SK-N-SH treated with all-trans-retinoic acid at 6 μM for 48 hours (cell line): ENCODE measurements at regions not wholly inside any gene's neighbourhood (a gene's known extent, or its start where the extent isn't known, plus 50 kb on each side); places are given as distances from the start of the nearest gene placed in this dataset.

Experiments used
- ATAC-seq: fragments of 200-7000 bp; cut with Tn5 transposase; 3 replicates; pipeline ENCODE4 v1.9.1; 2020; ENCODE audit warnings: mild to moderate bottlenecking, moderate library complexity
- ARNTL ChIP-seq: fragments of 450-650 bp; formaldehyde crosslinking; IDR thresholded peaks from 2 replicates; pipeline ENCODE4 v1.5.0; 2020; ENCODE audit warnings: low read depth, mild to moderate bottlenecking, moderate library complexity, borderline replicate concordance
- BACH2 ChIP-seq: fragments of 250-450 bp; sonication (Bioruptor Pico); IDR thresholded peaks from 2 replicates; pipeline ENCODE4 v1.9.0; 2021; ENCODE audit warnings: mild to moderate bottlenecking, borderline replicate concordance
- CREB5 ChIP-seq: fragments of 250-450 bp; sonication (Bioruptor Pico); IDR thresholded peaks from 2 replicates; pipeline ENCODE4 v1.5.1; 2020; ENCODE audit warnings: low read depth, mild to moderate bottlenecking, moderate library complexity
- ESRRG ChIP-seq: fragments of 250-450 bp; sonication (Bioruptor Pico); IDR thresholded peaks from 2 replicates; pipeline ENCODE4 v1.6.1; 2021; ENCODE audit warnings: mild to moderate bottlenecking
- GLIS3 ChIP-seq: fragments of 250-450 bp; sonication (Bioruptor Pico); IDR thresholded peaks from 2 replicates; pipeline ENCODE4 v1.5.0; 2020; ENCODE audit warnings: mild to moderate bottlenecking, moderate library complexity
- ISL1 ChIP-seq: fragments of 250-450 bp; sonication (Bioruptor Pico); IDR thresholded peaks from 2 replicates; pipeline ENCODE4 v2.1.2; 2022; ENCODE audit warnings: mild to moderate bottlenecking, moderate library complexity
- OSR1 ChIP-seq: fragments of 250-450 bp; sonication (Bioruptor Pico); IDR thresholded peaks from 2 replicates; pipeline ENCODE4 v1.8.0; 2022; ENCODE audit warnings: moderate library complexity, mild to moderate bottlenecking, inconsistent platforms
- PATZ1 ChIP-seq: fragments of 250-450 bp; sonication (Bioruptor Pico); IDR thresholded peaks from 2 replicates; pipeline ENCODE4 v1.8.0; 2020; ENCODE audit warnings: mild to moderate bottlenecking, moderate library complexity, borderline replicate concordance
- PPARA ChIP-seq: fragments of 250-450 bp; sonication (Bioruptor Pico); IDR thresholded peaks from 2 replicates; pipeline ENCODE4 v1.5.0; 2020; ENCODE audit warnings: mild to moderate bottlenecking, borderline replicate concordance
- RARB ChIP-seq: fragments of 250-450 bp; sonication (Bioruptor Pico); IDR thresholded peaks from 2 replicates; pipeline ENCODE4 v1.8.0; 2021; ENCODE audit warnings: mild to moderate bottlenecking, moderate library complexity
- SNAI2 ChIP-seq: fragments of 250-450 bp; sonication (Bioruptor Pico); IDR thresholded peaks from 2 replicates; pipeline ENCODE4 v1.5.0; 2020; ENCODE audit warnings: mild to moderate bottlenecking, moderate library complexity
- TOX ChIP-seq: fragments of 250-450 bp; sonication (Bioruptor Pico); IDR thresholded peaks from 2 replicates; pipeline ENCODE4 v1.8.0; 2021; ENCODE audit warnings: mild to moderate bottlenecking, moderate library complexity, borderline replicate concordance
- ZC3H10 ChIP-seq: fragments of 250-450 bp; sonication (Bioruptor Pico); IDR thresholded peaks from 2 replicates; pipeline ENCODE4 v1.5.1; 2021; ENCODE audit warnings: mild to moderate bottlenecking, moderate library complexity
- ZFP3 ChIP-seq: fragments of 250-450 bp; sonication (Bioruptor Pico); IDR thresholded peaks from 2 replicates; pipeline ENCODE4 v1.5.0; 2020; ENCODE audit warnings: mild to moderate bottlenecking, moderate library complexity
- ZFP30 ChIP-seq: fragments of 450-650 bp; formaldehyde crosslinking; IDR thresholded peaks from 2 replicates; pipeline ENCODE4 v1.5.0; 2022; ENCODE audit warnings: mild to moderate bottlenecking, moderate library complexity
- ZNF565 ChIP-seq: fragments of 450-650 bp; formaldehyde crosslinking; conservative IDR thresholded peaks from 2 replicates; pipeline ENCODE4 v1.5.0; 2020; ENCODE audit warnings: low read depth, mild to moderate bottlenecking, moderate library complexity
- ZNF70 ChIP-seq: fragments of 450-650 bp; formaldehyde crosslinking; IDR thresholded peaks from 2 replicates; pipeline ENCODE4 v1.5.0; 2020; ENCODE audit warnings: mild to moderate bottlenecking, moderate library complexity
- ZNF8 ChIP-seq: fragments of 450-650 bp; formaldehyde crosslinking; IDR thresholded peaks from 2 replicates; pipeline ENCODE4 v1.5.0; 2020; ENCODE audit warnings: mild to moderate bottlenecking, moderate library complexity
- TF ChIP-seq, protein P1 (sequence below): fragments of 250-450 bp; sonication (Bioruptor Pico); IDR thresholded peaks from 2 replicates; pipeline ENCODE4 v1.8.0; 2021; ENCODE audit warnings: low read depth, mild to moderate bottlenecking, moderate library complexity, borderline replicate concordance
- TF ChIP-seq, protein P2 (sequence below): fragments of 250-450 bp; sonication (Bioruptor Pico); IDR thresholded peaks from 2 replicates; pipeline ENCODE4 v1.5.1; 2021; ENCODE audit warnings: mild to moderate bottlenecking, moderate library complexity

DNA sequence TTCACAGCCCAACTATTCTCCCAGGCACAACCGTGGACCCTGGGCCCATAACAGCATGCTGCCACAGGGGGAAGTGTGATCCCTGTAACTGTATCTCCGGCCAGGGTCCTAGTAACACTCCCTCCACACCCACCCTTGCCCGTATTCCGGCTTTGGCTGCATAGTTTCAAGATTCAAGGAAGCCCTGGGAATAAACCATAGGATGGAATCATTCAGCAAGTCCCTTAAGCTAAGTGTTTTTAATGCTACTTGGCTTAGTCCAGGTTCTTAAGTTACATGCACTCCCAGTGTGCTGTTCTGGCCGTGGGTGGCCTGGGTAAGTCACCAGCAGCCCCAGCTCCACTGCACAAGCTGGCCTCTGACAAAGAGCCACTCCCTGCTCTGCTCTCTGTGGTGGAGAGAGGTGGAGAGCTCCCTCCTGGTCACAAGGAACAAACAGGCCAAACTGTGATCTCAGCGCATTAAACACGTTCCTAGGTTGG lies 532.4 kb upstream of the SGCG start:
- ATAC-seq, result no peak
- TF ChIP-seq, protein P1, sequence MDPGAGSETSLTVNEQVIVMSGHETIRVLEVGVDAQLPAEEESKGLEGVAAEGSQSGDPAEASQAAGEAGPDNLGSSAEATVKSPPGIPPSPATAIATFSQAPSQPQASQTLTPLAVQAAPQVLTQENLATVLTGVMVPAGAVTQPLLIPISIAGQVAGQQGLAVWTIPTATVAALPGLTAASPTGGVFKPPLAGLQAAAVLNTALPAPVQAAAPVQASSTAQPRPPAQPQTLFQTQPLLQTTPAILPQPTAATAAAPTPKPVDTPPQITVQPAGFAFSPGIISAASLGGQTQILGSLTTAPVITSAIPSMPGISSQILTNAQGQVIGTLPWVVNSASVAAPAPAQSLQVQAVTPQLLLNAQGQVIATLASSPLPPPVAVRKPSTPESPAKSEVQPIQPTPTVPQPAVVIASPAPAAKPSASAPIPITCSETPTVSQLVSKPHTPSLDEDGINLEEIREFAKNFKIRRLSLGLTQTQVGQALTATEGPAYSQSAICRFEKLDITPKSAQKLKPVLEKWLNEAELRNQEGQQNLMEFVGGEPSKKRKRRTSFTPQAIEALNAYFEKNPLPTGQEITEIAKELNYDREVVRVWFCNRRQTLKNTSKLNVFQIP, result no peak
- TF ChIP-seq ZC3H10, result no peak
- TF ChIP-seq, protein P2, sequence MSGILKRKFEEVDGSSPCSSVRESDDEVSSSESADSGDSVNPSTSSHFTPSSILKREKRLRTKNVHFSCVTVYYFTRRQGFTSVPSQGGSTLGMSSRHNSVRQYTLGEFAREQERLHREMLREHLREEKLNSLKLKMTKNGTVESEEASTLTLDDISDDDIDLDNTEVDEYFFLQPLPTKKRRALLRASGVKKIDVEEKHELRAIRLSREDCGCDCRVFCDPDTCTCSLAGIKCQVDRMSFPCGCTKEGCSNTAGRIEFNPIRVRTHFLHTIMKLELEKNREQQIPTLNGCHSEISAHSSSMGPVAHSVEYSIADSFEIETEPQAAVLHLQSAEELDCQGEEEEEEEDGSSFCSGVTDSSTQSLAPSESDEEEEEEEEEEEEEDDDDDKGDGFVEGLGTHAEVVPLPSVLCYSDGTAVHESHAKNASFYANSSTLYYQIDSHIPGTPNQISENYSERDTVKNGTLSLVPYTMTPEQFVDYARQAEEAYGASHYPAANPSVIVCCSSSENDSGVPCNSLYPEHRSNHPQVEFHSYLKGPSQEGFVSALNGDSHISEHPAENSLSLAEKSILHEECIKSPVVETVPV, result no peak
- TF ChIP-seq ZFP3 (CRISPR knock-in tag), result no peak
- TF ChIP-seq PATZ1 (CRISPR knock-in tag), result no peak
- no peak for TF ChIP-seq ZNF70

GRCh38 chr13:22652796-22653195 lies 528.0 kb upstream of the SGCG start:
- TF ChIP-seq ZC3H10 (no peak), ESRRG (no peak), ARNTL (no peak), ZNF8 (no peak), BACH2 (no peak), ZFP30 (CRISPR knock-in tag) (no peak), OSR1 (no peak), ZNF70 (no peak), PPARA (no peak), GLIS3 (no peak), TOX (CRISPR knock-in tag) (no peak), PATZ1 (CRISPR knock-in tag) (no peak), ZFP3 (CRISPR knock-in tag) (no peak), ZNF565 (CRISPR knock-in tag) (no peak)
- TF ChIP-seq, protein P2, result no peak
- ATAC-seq, result no peak

DNA sequence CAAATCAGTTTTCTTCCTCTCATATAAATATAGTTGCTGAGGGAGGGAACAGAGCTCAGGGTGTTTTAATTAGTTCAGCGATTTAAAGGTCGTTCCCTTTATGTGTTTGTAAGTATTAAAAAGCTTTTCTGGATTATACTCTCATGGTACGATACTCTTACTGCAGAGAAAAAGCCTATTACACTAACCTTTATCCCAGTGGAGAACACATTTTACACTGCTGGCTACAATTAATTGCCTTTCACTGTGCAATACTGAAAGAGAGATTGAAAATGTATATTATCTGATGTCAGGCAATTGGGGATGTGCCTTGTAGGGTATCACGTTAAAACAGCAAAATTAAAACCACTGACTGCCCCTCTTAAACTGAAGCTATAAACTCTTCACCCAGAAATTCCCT lies 526.9 kb upstream of the SGCG start:
- no peak for TF ChIP-seq ESRRG
- no peak for TF ChIP-seq GLIS3
- TF ChIP-seq PATZ1 (CRISPR knock-in tag), result no peak
- no peak for TF ChIP-seq ARNTL
- TF ChIP-seq, protein P2, result no peak
- no peak for TF ChIP-seq BACH2
- no peak for TF ChIP-seq CREB5 (CRISPR knock-in tag)
- no peak for TF ChIP-seq ZFP3 (CRISPR knock-in tag)
- no peak for TF ChIP-seq ZFP30 (CRISPR knock-in tag)
- TF ChIP-seq OSR1, result no peak
- no peak for TF ChIP-seq ISL1
- TF ChIP-seq RARB (CRISPR knock-in tag), result no peak
- TF ChIP-seq PPARA, result no peak
- TF ChIP-seq ZNF8, result no peak
- no peak for TF ChIP-seq ZC3H10
- no peak for TF ChIP-seq SNAI2 (CRISPR knock-in tag)
- no peak for ATAC-seq
